Progenitor cell of endocrine pancreas (in vitro differentiated cells): ENCODE measurements at regions not wholly inside any gene's neighbourhood (a gene's known extent, or its start where the extent isn't known, plus 50 kb on each side); places are given as distances from the start of the nearest gene placed in this dataset.

Experiments
- DNase-seq: peaks from one replicate; pipeline ENCODE4 v3.0.0; 2021; ENCODE audit warnings: low spot score; ENCODE audit not compliant: unreplicated experiment
- H3K27ac Mint-ChIP-seq: 2 replicates; pipeline ENCODE4 v1.8.0; 2021; ENCODE audit warnings: mild to moderate bottlenecking, moderate library complexity, mixed read lengths
- H3K27me3 Mint-ChIP-seq: 2 replicates; pipeline ENCODE4 v1.8.0; 2021; ENCODE audit warnings: mixed read lengths
- H3K36me3 Mint-ChIP-seq: 2 replicates; pipeline ENCODE4 v1.8.0; 2022; ENCODE audit warnings: mixed read lengths; ENCODE audit not compliant: insufficient read depth
- H3K4me1 Mint-ChIP-seq: 2 replicates; pipeline ENCODE4 v1.8.0; 2021; ENCODE audit warnings: low read depth, mixed read lengths
- H3K4me3 Mint-ChIP-seq: 2 replicates; pipeline ENCODE4 v1.8.0; 2021; ENCODE audit warnings: low read depth, mild to moderate bottlenecking, moderate library complexity, mixed read lengths
- H3K9me3 Mint-ChIP-seq: 2 replicates; pipeline ENCODE4 v1.8.0; 2021; ENCODE audit warnings: low read depth, mixed read lengths
- CTCF ChIP-seq: fragments of 200-600 bp; sonication (generic); IDR thresholded peaks from one replicate; pipeline ENCODE4 v1.5.0; 2021; ENCODE audit warnings: antibody characterized with exemption, mild to moderate bottlenecking; ENCODE audit not compliant: unreplicated experiment

GRCh38 chr10:33126742-33127141, 168.7 kb upstream of the ITGB1 start:
- Mint-ChIP-seq H3K4me1 (peaks cover 3% of the 10 kb centered on the region), H3K36me3 (no peaks in the 10 kb centered on the region), H3K27me3 (peaks cover 7% of the 10 kb centered on the region), H3K4me3 (no peak overlapping the region), H3K9me3 (no peaks in the 10 kb centered on the region), H3K27ac (no peak overlapping the region)
- no peak for TF ChIP-seq CTCF
- DNase-seq: no peak

GRCh38 chr10:33125522-33126517, 167.8 kb upstream of the ITGB1 start:
- no peak overlapping the region for H3K27ac Mint-ChIP-seq
- H3K27me3 Mint-ChIP-seq: peaks cover 9% of the 10 kb centered on the region
- TF ChIP-seq CTCF: no peak
- no peaks in the 10 kb centered on the region for H3K9me3 Mint-ChIP-seq
- H3K36me3 Mint-ChIP-seq: no peaks in the 10 kb centered on the region
- no peak overlapping the region for H3K4me3 Mint-ChIP-seq
- H3K4me1 Mint-ChIP-seq: peaks cover 3% of the 10 kb centered on the region
- DNase-seq: no peak

GRCh38 chr10:33125111-33125510, 167.1 kb upstream of the ITGB1 start:
- peaks cover 9% of the 10 kb centered on the region for H3K27me3 Mint-ChIP-seq
- no peak overlapping the region for H3K4me3 Mint-ChIP-seq
- no peak for DNase-seq
- no peak for TF ChIP-seq CTCF
- no peaks in the 10 kb centered on the region for H3K9me3 Mint-ChIP-seq
- no peaks in the 10 kb centered on the region for H3K36me3 Mint-ChIP-seq
- H3K27ac Mint-ChIP-seq: no peak overlapping the region
- peaks cover 3% of the 10 kb centered on the region for H3K4me1 Mint-ChIP-seq

GRCh38 chr10:33123680-33124079, 165.7 kb upstream of the ITGB1 start:
- no peak for DNase-seq
- H3K4me1 Mint-ChIP-seq: no peaks in the 10 kb centered on the region
- no peak for TF ChIP-seq CTCF
- H3K4me3 Mint-ChIP-seq: no peak overlapping the region
- no peaks in the 10 kb centered on the region for H3K36me3 Mint-ChIP-seq
- H3K27me3 Mint-ChIP-seq: peaks cover 9% of the 10 kb centered on the region
- H3K27ac Mint-ChIP-seq: no peak overlapping the region
- H3K9me3 Mint-ChIP-seq: no peaks in the 10 kb centered on the region

- Mint-ChIP-seq H3K27me3 (peaks cover 9% of the 10 kb centered on the region), H3K27ac (no peak overlapping the region), H3K4me3 (no peak overlapping the region), H3K9me3 (no peaks in the 10 kb centered on the region), H3K4me1 (no peaks in the 10 kb centered on the region), H3K36me3 (no peaks in the 10 kb centered on the region)
- DNase-seq: no peak
- TF ChIP-seq CTCF: no peak
Measured at GRCh38 chr10:33122014-33122809, 164.2 kb upstream of the ITGB1 start.
